Spleen (tissue), 7 donors: ENCODE measurements at regions not wholly inside any gene's neighbourhood (a gene's known extent, or its start where the extent isn't known, plus 50 kb on each side); places are given as distances from the start of the nearest gene placed in this dataset.

Source experiments
- POLR2A ChIP-seq, 3 donors: fragments of 450-650 bp; IDR thresholded peaks; one replicate each; pipeline ENCODE4 v1.5.1; 2017; ENCODE audit warnings: antibody characterized with exemption in 3 of 3, mild to moderate bottlenecking in 1 of 3
- POLR2AphosphoS5 ChIP-seq, 3 donors: sonication (generic); formaldehyde crosslinking; IDR thresholded peaks; one replicate each; pipeline ENCODE4 v1.5.1; 2017; ENCODE audit warnings: antibody characterized with exemption in 3 of 3
- TF ChIP-seq, protein P1 (sequence below), 11 experiments: fragments of 200-600 bp in 7 of 11; fragments of 450-650 bp in 4 of 11; sonication (generic) in 4 of 11; IDR thresholded peaks in 8 of 11; conservative IDR thresholded peaks in 3 of 11; 1 replicate in 7 of 11; 2 replicates in 4 of 11; pipeline versions ENCODE4 v1.4.0 to v1.8.0; 2016 to 2021; ENCODE audit warnings: antibody characterized with exemption in 11 of 11, inconsistent platforms in 4 of 11, mild to moderate bottlenecking in 1 of 11
- donor health status: DM: no; HTN: no; CAD: no; lungs with moderate emphysema.
- donor health status: DM: no; HTN: no; CAD: no.
- donor health status: DM: no; HTN: no; CAD: no.

DNA sequence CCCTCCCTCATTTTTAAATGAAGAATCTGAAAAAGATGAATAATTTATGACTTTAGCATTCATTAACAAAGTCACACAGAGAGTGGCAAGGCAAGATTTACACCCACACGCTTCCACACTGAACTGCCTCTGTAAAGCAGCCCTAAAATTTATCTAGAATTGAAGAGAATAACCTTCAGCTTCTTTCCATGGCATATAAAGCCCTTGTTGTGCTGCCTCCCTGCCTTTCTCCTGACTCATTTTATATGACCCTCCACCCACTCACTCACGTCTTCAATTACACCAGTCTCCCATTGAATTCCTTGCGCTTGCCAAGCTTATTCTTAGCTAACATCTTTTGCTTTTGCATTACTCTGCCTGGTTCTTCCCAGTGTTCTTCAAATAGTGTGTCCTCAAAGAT lies 2649.3 kb downstream of the PCDH7 start:
- TF ChIP-seq, protein P1, sequence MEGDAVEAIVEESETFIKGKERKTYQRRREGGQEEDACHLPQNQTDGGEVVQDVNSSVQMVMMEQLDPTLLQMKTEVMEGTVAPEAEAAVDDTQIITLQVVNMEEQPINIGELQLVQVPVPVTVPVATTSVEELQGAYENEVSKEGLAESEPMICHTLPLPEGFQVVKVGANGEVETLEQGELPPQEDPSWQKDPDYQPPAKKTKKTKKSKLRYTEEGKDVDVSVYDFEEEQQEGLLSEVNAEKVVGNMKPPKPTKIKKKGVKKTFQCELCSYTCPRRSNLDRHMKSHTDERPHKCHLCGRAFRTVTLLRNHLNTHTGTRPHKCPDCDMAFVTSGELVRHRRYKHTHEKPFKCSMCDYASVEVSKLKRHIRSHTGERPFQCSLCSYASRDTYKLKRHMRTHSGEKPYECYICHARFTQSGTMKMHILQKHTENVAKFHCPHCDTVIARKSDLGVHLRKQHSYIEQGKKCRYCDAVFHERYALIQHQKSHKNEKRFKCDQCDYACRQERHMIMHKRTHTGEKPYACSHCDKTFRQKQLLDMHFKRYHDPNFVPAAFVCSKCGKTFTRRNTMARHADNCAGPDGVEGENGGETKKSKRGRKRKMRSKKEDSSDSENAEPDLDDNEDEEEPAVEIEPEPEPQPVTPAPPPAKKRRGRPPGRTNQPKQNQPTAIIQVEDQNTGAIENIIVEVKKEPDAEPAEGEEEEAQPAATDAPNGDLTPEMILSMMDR (IDR thresholded peaks at IDR 0.05 in 8 of 11, conservative IDR thresholded peaks at IDR 0.05 in 3 of 11), result no peak
- TF ChIP-seq POLR2AphosphoS5 (IDR thresholded peaks at IDR 0.05), result no peak
- TF ChIP-seq POLR2A (IDR thresholded peaks at IDR 0.05), result no peak
